ENCODE measurements at regions not wholly inside any gene's neighbourhood (a gene's known extent, or its start where the extent isn't known, plus 50 kb on each side); places are given as distances from the start of the nearest gene placed in this dataset.

- H3K4me3 Mint-ChIP-seq = no peak overlapping the region
- Histone ChIP-seq H3K27me3 (ENCODE audit: control insufficient read depth, insufficient read depth, low read length) (no peaks in the 10 kb centered on the region), H3K4me1 (ENCODE audit: control insufficient read depth, insufficient read depth, low read length) (no peaks in the 10 kb centered on the region), H3K27ac (ENCODE audit: low read length) (no peak overlapping the region), H3K9me3 (ENCODE audit: control insufficient read depth, insufficient read depth, low read length) (no peaks in the 10 kb centered on the region), H3K4me3 (ENCODE audit: low read length) (no peak overlapping the region), H3K36me3 (ENCODE audit: control insufficient read depth, insufficient read depth, low read length) (no peaks in the 10 kb centered on the region)
- H3K27me3 Mint-ChIP-seq (ENCODE audit: low read depth in 2 of 2) = no peaks in the 10 kb centered on the region
- peaks cover 3 to 5% of the 10 kb centered on the region in 2 donors for H3K9me3 Mint-ChIP-seq
- intact Hi-C loops (cut with micrococcal nuclease) = no loop called here
- no peak for TF ChIP-seq CTCF (IDR thresholded peaks at IDR 0.05)
- no peak for ATAC-seq
- WGBS (ENCODE audit: insufficient coverage) = 88% methylated on average over 2 of the region's 2 CpGs
- H3K36me3 Mint-ChIP-seq = peaks cover 28% of the 10 kb centered on the region
- no peak overlapping the region for H3K27ac Mint-ChIP-seq
- no peak for DNase-seq
- peaks cover 0 to 3% of the 10 kb centered on the region in 2 donors for H3K4me1 Mint-ChIP-seq
These were observed 138.3 kb downstream of the OSTF1 start for GRCh38 chr9:75226403-75227139.

GRCh38 chr9:75228893-75229292 lies 140.6 kb downstream of the OSTF1 start:
- TF ChIP-seq CTCF (IDR thresholded peaks at IDR 0.05) = no peak
- H3K36me3 ChIP-seq (ENCODE audit: control insufficient read depth, insufficient read depth, low read length) = no peaks in the 10 kb centered on the region
- Mint-ChIP-seq H3K4me1 (no peaks in the 10 kb centered on the region), H3K4me3 (no peak overlapping the region), H3K27ac (no peak overlapping the region), H3K36me3 (peaks cover 28% of the 10 kb centered on the region), H3K27me3 (ENCODE audit: low read depth in 2 of 2) (no peaks in the 10 kb centered on the region), H3K9me3 (peaks cover 3 to 5% of the 10 kb centered on the region in 2 donors)
- ATAC-seq (no peak), DNase-seq (no peak)
- no peak overlapping the region for H3K27ac ChIP-seq (ENCODE audit: low read length)
- 90% methylated on average over 3 of the region's 3 CpGs for WGBS (ENCODE audit: insufficient coverage)
- no peak overlapping the region for H3K4me3 ChIP-seq (ENCODE audit: low read length)
- H3K27me3 ChIP-seq (ENCODE audit: control insufficient read depth, insufficient read depth, low read length) = no peaks in the 10 kb centered on the region
- no peaks in the 10 kb centered on the region for H3K9me3 ChIP-seq (ENCODE audit: control insufficient read depth, insufficient read depth, low read length)
- intact Hi-C loops (cut with micrococcal nuclease) = no loop called here
- H3K4me1 ChIP-seq (ENCODE audit: control insufficient read depth, insufficient read depth, low read length) = no peaks in the 10 kb centered on the region

- Histone ChIP-seq H3K36me3 (ENCODE audit: control insufficient read depth, insufficient read depth, low read length) (no peaks in the 10 kb centered on the region), H3K27ac (ENCODE audit: low read length) (no peak overlapping the region), H3K4me1 (ENCODE audit: control insufficient read depth, insufficient read depth, low read length) (no peaks in the 10 kb centered on the region), H3K9me3 (ENCODE audit: control insufficient read depth, insufficient read depth, low read length) (no peaks in the 10 kb centered on the region), H3K27me3 (ENCODE audit: control insufficient read depth, insufficient read depth, low read length) (no peaks in the 10 kb centered on the region), H3K4me3 (ENCODE audit: low read length) (no peak overlapping the region)
- Mint-ChIP-seq H3K27me3 (ENCODE audit: low read depth in 2 of 2) (no peaks in the 10 kb centered on the region), H3K36me3 (peaks cover 24% of the 10 kb centered on the region), H3K27ac (peak overlapping the region in 1 of 2 donors; percentile 70), H3K4me3 (no peak overlapping the region), H3K4me1 (no peaks in the 10 kb centered on the region), H3K9me3 (peaks cover 3 to 5% of the 10 kb centered on the region in 2 donors)
- no peak for DNase-seq
- intact Hi-C loops (cut with micrococcal nuclease) = no loop called here
- TF ChIP-seq CTCF (IDR thresholded peaks at IDR 0.05) = no peak
- WGBS (ENCODE audit: insufficient coverage) = 73% methylated on average over 4 of the region's 5 CpGs
- no peak for ATAC-seq
These were observed 141.5 kb downstream of the OSTF1 start for GRCh38 chr9:75229605-75230332.

Data from natural killer cell (primary cell).